ENCODE measurements at regions not wholly inside any gene's neighbourhood (a gene's known extent, or its start where the extent isn't known, plus 50 kb on each side); places are given as distances from the start of the nearest gene placed in this dataset.
"Not testable (repeated sequence)": the region's sequence is repeated elsewhere in the genome, so short reads cannot be mapped to it uniquely, and the experiment has no call there.

DNA sequence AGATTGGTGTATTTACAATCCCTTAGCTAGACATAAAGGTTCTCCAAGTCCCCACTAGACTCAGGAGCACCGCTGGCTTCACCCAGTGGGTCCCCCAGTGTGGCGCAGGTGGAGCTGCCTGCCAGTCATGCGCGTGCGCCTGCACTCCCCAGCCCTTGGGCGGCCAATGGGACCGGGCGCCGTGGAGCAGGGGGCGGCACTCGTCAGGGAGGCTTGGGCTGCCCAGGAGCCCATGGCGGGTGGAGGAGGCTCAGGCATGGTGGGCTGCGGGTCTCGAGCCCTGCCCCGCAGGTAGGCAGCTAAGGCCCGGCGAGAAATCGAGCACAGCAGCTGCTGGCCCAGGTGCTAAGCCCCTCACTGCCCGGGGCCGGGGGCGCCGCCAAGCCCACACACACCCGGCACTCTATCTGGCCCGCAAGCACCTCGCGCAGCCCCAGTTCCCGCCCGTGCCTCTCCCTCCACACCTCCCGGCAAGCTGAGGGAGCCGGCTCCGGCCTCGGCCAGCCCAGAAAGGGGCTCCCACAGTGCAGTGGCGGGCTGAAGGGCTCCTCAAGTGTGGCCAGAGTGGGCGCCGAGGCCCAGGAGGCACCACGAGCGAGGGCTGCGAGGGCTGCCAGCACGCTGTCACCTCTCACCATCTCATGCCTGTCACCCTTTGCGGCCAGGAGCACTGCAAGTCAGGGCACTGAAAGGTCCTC lies 71.1 kb upstream of the MEF2A start:
- not testable (repeated sequence) for TF ChIP-seq POLR2A, POLR2AphosphoS5, EP300 (IDR thresholded peaks at IDR 0.05)
- TF ChIP-seq, protein P1, sequence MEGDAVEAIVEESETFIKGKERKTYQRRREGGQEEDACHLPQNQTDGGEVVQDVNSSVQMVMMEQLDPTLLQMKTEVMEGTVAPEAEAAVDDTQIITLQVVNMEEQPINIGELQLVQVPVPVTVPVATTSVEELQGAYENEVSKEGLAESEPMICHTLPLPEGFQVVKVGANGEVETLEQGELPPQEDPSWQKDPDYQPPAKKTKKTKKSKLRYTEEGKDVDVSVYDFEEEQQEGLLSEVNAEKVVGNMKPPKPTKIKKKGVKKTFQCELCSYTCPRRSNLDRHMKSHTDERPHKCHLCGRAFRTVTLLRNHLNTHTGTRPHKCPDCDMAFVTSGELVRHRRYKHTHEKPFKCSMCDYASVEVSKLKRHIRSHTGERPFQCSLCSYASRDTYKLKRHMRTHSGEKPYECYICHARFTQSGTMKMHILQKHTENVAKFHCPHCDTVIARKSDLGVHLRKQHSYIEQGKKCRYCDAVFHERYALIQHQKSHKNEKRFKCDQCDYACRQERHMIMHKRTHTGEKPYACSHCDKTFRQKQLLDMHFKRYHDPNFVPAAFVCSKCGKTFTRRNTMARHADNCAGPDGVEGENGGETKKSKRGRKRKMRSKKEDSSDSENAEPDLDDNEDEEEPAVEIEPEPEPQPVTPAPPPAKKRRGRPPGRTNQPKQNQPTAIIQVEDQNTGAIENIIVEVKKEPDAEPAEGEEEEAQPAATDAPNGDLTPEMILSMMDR (IDR thresholded peaks at IDR 0.05), result not testable (repeated sequence)

All from stomach (tissue), 4 donors.